ENCODE measurements at regions not wholly inside any gene's neighbourhood (a gene's known extent, or its start where the extent isn't known, plus 50 kb on each side); places are given as distances from the start of the nearest gene placed in this dataset.

DNA sequence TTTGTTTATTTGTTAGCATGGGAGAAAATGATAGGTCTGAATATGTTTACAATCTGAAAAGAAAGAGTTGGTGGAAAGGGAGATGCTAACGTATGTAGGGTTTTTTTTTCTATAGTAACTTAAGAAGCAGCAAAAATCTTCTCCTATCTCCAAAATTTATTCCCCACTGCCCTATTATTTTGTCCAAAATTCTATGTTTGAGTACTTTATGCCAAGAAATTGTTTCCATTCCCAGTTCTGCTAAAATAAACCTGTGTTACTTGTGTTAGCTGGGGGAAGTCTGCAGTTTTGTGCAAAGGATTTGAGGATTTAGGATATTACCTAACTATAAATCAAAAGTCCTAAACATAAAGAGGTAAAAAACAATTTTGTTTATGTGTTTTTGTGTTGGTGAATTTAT lies 2770.4 kb upstream of the PCDH20 start:
- H3K4me1 ChIP-seq (ENCODE audit: low read length), result no peaks in the 10 kb centered on the region
- H3K27ac ChIP-seq (ENCODE audit: low read length), result no peak overlapping the region
- no peaks in the 10 kb centered on the region for H3K36me3 ChIP-seq (replicated peaks; ENCODE audit: insufficient read depth, low read length)
- no peak overlapping the region for H3K4me3 ChIP-seq (ENCODE audit: low read length)
- no peaks in the 10 kb centered on the region for H3K9me3 ChIP-seq (replicated peaks; ENCODE audit: insufficient read depth, low read length)
- no peaks in the 10 kb centered on the region for H3K9me2 ChIP-seq (replicated peaks; ENCODE audit: insufficient read depth, low read length)
- H3K4me2 ChIP-seq (ENCODE audit: low read depth, low read length), result no peak overlapping the region
- TF ChIP-seq EZH2phosphoT487 (IDR thresholded peaks at IDR 0.05; ENCODE audit: low read length) (no peak), EZH2 (optimal IDR thresholded peaks at IDR 0.05; ENCODE audit: low read depth, low read length) (no peak)
- TF ChIP-seq, protein P1, sequence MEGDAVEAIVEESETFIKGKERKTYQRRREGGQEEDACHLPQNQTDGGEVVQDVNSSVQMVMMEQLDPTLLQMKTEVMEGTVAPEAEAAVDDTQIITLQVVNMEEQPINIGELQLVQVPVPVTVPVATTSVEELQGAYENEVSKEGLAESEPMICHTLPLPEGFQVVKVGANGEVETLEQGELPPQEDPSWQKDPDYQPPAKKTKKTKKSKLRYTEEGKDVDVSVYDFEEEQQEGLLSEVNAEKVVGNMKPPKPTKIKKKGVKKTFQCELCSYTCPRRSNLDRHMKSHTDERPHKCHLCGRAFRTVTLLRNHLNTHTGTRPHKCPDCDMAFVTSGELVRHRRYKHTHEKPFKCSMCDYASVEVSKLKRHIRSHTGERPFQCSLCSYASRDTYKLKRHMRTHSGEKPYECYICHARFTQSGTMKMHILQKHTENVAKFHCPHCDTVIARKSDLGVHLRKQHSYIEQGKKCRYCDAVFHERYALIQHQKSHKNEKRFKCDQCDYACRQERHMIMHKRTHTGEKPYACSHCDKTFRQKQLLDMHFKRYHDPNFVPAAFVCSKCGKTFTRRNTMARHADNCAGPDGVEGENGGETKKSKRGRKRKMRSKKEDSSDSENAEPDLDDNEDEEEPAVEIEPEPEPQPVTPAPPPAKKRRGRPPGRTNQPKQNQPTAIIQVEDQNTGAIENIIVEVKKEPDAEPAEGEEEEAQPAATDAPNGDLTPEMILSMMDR (IDR thresholded peaks at IDR 0.05; ENCODE audit: low read length), result no peak
- no peak overlapping the region for H3K9ac ChIP-seq (ENCODE audit: low read length)
- H3K27me3 ChIP-seq (replicated peaks; ENCODE audit: insufficient read depth, low read length), result no peaks in the 10 kb centered on the region
- H2AFZ ChIP-seq (ENCODE audit: low read length), result no peak overlapping the region
- no peaks in the 10 kb centered on the region for H3K79me2 ChIP-seq (ENCODE audit: low read length)
- H3F3A ChIP-seq (ENCODE audit: insufficient read depth, low read length), result no peaks in the 10 kb centered on the region
- no peak for DNase-seq
- no peaks in the 10 kb centered on the region for H4K20me1 ChIP-seq (ENCODE audit: insufficient read depth, low read length)

DNA sequence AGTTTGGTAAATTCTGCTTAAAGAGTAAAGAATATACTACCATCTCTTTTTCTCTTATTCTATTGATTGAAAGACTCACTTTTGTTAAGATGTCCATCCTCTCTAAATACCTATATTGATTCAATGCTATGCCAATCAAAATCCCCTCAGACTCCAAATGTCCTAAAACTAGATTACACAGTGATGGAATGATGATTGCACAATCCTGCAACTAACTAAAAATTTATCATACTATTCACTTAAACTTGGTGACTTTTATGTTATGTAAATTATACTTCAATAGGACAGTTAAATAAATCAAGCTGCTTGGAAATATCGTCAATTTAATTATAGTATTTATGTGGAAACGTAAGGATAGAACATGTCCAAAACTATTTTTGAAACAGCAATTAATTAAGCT lies 2765.1 kb upstream of the PCDH20 start:
- Histone ChIP-seq H3K36me3 (replicated peaks; ENCODE audit: insufficient read depth, low read length) (no peaks in the 10 kb centered on the region), H3K4me3 (ENCODE audit: low read length) (no peak overlapping the region), H3K27ac (ENCODE audit: low read length) (no peak overlapping the region), H3K9me3 (replicated peaks; ENCODE audit: insufficient read depth, low read length) (no peaks in the 10 kb centered on the region), H3K4me2 (ENCODE audit: low read depth, low read length) (no peak overlapping the region), H3F3A (ENCODE audit: insufficient read depth, low read length) (no peaks in the 10 kb centered on the region), H4K20me1 (ENCODE audit: insufficient read depth, low read length) (no peaks in the 10 kb centered on the region), H3K27me3 (replicated peaks; ENCODE audit: insufficient read depth, low read length) (no peaks in the 10 kb centered on the region), H2AFZ (ENCODE audit: low read length) (no peak overlapping the region), H3K4me1 (ENCODE audit: low read length) (no peaks in the 10 kb centered on the region), H3K9me2 (replicated peaks; ENCODE audit: insufficient read depth, low read length) (no peaks in the 10 kb centered on the region), H3K79me2 (ENCODE audit: low read length) (no peaks in the 10 kb centered on the region), H3K9ac (ENCODE audit: low read length) (no peak overlapping the region)
- no peak for TF ChIP-seq EZH2phosphoT487 (IDR thresholded peaks at IDR 0.05; ENCODE audit: low read length)
- TF ChIP-seq EZH2 (optimal IDR thresholded peaks at IDR 0.05; ENCODE audit: low read depth, low read length), result no peak
- TF ChIP-seq, protein P1 (IDR thresholded peaks at IDR 0.05; ENCODE audit: low read length), result no peak
- DNase-seq, result no peak

DNA sequence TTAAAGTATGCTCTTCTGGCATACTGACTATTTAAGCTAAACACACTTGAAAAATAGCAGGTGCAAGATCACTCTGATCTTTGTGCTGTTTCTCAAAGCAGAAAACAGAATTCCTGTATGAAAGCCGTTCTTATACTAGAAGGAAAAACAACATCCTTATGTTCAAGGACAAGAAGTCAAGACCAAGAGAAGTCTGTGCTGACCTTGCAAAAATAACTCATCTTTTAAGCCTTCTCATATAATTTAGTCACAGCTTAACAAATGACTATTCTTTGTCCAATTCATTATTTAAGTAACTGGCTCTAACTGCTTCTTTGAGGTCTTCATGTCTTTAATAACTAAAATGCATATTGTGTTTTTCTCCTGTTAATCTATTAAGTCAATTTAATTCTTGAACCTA lies 2750.2 kb upstream of the PCDH20 start:
- TF ChIP-seq EZH2phosphoT487 (IDR thresholded peaks at IDR 0.05; ENCODE audit: low read length) (no peak), EZH2 (optimal IDR thresholded peaks at IDR 0.05; ENCODE audit: low read depth, low read length) (no peak)
- TF ChIP-seq, protein P1 (IDR thresholded peaks at IDR 0.05; ENCODE audit: low read length), result no peak

More for the DNA sequence above, 2750.2 kb upstream of the PCDH20 start:
- H2AFZ ChIP-seq (ENCODE audit: low read length), result no peak overlapping the region
- DNase-seq, result no peak
- no peak overlapping the region for H3K9ac ChIP-seq (ENCODE audit: low read length)
- no peaks in the 10 kb centered on the region for H3F3A ChIP-seq (ENCODE audit: insufficient read depth, low read length)
- H3K27me3 ChIP-seq (replicated peaks; ENCODE audit: insufficient read depth, low read length), result no peaks in the 10 kb centered on the region
- no peaks in the 10 kb centered on the region for H3K36me3 ChIP-seq (replicated peaks; ENCODE audit: insufficient read depth, low read length)
- H3K4me2 ChIP-seq (ENCODE audit: low read depth, low read length), result no peak overlapping the region
- H3K79me2 ChIP-seq (ENCODE audit: low read length), result no peaks in the 10 kb centered on the region
- no peaks in the 10 kb centered on the region for H3K9me2 ChIP-seq (replicated peaks; ENCODE audit: insufficient read depth, low read length)
- H3K4me3 ChIP-seq (ENCODE audit: low read length), result no peak overlapping the region
- H4K20me1 ChIP-seq (ENCODE audit: insufficient read depth, low read length), result no peaks in the 10 kb centered on the region
- H3K27ac ChIP-seq (ENCODE audit: low read length), result no peak overlapping the region
- H3K4me1 ChIP-seq (ENCODE audit: low read length), result no peaks in the 10 kb centered on the region
- H3K9me3 ChIP-seq (replicated peaks; ENCODE audit: insufficient read depth, low read length), result no peaks in the 10 kb centered on the region

Data from MM.1S (cell line).